NCI-H2196 (cell line): ENCODE measurements at regions not wholly inside any gene's neighbourhood (a gene's known extent, or its start where the extent isn't known, plus 50 kb on each side); places are given as distances from the start of the nearest gene placed in this dataset.

Source experiments
- DNase-seq: peaks from one replicate; lab custom pipeline; 2025; ENCODE audit not compliant: unreplicated experiment; lab: John Stamatoyannopoulos, UW

DNA sequence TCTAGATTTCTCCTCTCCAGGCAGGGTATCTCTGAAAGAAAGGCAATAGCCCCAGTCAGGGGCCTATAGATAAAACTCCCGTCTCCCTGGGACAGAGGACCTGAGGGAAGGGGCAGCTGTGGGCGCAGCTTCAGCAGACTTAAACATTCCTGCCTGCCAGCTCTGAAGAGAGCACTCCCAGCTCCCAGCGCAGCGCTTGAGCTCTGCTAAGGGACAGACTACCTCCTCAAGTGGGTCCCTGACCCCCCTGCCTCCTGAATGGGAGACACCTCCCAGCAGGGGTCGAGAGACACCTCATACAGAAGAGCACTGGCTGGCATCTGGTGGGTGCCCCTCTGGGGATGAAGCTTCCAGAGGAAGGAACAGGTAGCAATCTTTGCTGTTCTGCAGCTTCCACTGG, 556.9 kb downstream of the EPM2A start:
- no peak for DNase-seq

DNA sequence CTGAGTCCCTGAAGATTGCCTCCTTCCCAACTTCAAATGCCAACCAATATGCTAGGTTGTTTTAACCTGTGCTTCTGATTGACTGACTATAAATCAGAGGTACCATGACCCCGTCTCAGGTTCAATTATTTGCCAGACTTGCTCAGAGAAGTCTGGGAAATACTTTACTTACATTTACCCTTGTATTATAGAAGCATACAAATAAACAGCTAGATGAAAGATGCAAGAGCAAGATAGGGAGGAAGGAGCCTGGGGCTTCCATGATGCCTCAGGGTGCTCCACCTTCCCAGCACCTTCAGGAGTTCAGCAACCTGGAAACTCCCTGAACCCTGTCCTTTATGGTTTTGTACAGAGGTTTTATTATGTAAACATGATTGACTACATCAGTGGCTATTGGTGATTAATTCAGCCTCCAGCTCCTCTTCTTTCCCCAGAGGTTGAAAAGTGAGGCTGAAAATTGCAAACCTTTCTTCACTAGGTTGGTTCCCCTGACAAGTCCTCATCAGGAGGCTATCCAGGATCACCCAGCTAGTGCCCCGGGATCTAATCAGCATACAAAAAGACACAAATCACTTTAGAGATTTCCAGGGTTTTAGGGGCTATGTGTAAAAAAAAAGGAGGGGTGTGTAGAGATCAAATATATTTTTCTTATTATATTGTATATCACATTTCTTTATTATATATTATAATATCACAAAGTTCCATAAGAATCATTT, 547.7 kb downstream of the EPM2A start:
- DNase-seq: no peak

DNA sequence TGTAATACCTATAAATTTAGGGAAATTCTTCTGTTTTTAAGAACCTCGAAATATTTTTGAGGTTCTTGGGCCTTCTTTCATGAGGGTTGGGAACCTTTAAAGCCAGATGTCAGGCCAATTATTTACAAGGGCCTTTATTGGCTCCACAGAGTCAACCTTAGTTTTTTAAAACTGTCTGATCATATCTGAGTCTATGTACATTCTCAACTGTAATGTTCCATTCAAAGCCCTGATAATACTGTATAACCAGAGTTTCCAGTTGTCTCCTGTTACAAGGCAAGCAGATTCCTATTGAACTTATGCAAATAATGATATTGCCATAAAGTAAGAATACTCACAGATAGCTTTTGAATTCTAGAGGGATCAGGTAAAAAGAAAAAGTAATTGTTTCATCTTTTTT, 545.5 kb downstream of the EPM2A start:
- peak; percentile 56 for DNase-seq

DNA sequence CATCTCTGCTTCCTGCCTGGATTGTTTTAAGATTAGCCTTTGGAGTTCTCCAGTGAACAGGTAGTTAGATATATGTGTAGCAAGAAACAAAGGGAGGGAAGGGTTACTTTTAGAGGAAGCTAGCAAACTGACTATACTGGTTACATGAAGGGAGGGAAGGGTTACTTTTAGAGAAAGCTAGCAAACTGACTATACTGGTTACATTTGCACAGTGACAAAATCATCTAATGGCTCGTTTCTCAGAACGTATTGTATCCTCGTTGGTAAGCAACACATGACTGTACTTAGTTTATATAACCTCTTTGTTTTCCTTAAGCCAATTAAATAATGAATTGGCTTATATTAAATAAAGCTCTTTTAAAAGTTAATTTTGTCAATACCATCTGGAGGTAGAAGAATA, 540.9 kb downstream of the EPM2A start:
- no peak for DNase-seq

DNA sequence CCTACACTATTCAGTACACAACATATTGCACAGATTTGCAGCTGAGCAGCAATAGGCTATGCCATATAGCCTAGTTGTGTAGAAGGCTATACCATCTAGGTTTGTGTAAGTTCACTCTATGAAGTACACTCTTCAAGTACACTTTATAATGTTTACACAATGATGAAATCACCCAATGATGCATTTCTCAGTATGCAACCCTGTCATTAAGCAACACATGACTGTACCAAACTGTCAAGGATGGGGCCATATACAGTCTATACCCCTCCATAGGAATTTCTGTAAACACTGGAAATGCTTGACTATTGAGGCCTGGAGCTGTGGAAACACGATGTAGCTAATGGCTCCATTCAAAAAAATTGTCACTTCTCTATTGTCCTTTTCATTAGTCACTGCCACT, 535.4 kb downstream of the EPM2A start:
- DNase-seq: peak; percentile 10

DNA sequence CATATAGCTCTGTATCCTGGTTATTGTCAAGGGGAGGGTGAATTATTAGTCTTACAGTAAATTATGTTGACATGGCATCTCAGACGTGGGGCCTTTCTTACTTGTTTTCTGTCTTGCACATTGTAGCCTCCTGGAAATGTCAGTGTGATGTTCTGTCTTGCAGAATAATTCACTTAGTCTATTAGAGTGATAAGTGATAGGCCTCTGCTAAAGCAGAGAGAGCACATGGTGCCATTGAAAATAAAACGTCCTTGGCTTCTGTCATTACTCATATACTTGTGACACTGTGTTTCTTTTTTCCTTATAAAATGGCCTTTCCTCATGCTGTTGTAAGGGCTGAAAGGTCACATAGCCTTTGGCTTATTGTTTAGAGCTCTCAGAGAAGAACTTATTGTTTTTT, 531.0 kb downstream of the EPM2A start:
- DNase-seq: no peak

DNA sequence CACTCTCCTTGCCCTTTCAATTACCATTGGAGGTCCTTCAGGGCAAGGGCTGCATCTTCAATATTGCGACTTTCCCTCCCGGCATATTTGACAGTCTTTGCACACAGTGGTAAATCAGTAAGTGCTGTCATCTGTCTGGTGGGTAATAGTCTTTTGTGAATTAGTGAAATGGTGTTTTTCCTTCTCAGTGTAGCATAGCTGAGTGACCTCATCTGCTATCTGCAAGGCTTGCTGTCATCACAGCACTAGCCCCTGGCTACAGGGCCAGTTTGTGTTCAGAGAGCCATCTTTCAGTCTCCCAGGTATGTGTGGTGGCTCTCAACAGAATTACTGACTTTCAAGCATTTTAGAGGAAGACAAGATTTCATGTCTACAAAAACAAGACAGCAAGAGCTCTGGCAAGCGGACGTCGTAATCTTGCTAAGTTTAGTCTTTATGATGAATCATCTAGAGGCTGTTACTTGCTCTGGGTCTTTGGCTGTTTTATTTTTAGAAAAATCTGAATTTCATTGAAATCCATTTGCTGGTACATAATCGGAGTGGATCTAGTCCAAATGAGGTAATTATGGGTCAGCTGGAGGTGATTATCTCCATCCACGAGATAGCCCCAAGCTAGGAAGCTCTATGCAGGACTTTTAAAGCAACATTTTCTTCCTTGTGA, 528.9 kb downstream of the EPM2A start:
- DNase-seq: no peak

DNA sequence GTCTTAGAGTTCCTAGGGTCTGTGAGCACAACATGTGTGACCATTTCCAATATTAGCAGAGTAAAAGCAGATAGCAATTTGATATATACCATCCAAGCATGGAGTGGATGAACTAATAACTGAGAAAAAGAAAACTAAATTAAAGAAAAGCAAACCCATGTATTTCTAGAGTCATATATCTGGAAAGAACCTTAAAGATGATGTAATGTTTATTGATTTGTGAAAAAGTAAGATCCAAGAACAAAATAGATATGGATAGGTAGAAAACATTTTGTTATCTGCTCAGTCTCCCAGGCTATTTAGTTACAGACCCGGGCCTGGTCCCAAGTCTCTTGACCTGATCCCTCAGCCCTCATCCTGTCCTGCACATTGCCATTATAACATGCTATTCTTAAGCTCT, 526.8 kb downstream of the EPM2A start:
- DNase-seq: no peak

DNA sequence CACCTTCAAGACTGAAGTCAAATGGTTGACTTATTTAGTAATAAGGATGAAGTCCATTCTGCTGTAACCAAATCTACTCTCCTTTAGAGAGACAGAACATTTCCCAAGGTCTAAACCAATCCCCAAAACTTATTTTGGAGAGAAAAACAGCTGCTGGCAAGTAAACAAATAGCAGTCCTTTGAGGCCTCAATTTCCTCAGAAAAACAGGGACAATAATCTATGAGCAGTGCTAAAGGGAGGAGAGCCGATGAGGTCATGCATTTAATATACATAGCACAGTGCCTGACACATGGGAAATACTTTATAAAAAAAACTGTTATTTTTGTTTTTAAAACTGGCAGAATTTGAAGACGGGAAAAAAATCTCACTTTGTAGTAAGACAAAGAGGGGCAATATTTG, 526.0 kb downstream of the EPM2A start:
- no peak for DNase-seq

DNA sequence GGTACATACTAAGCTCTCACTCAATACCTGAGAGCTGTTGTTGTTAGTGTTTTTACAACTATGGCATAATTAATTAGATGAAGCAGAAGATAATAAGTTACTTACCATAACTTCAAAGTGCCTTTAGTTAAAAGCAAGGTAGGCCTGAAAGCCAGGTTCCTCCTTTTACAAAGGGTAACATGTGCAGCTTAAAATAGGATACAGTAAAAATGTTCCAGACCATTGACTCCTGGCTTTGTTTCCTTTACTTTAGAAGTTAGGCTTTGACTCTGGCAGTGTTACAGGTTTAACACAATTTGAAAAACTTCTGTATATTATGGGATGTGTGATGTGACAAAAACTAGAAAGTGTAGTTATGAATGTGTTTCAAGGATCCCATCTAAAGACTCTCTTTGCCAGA, 522.5 kb downstream of the EPM2A start:
- DNase-seq: no peak

DNA sequence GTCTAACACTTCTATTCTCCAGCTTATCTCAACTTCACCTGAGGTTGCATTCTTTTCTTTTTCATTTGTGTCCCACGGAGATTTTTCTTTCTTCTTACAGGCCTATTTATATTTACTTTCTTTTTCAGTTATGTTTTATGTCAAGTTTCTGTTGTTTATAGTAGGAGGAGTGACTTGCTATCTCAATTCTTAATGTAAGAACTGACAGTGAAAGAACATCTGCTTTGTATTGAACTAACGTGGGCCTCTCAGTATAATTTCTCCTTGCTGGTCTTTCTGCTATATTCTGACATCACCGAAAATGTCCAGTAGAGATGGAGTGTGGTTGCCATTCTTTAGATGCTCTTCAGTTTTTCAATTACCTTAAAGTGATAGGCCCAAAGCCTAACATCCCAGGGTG, 521.7 kb downstream of the EPM2A start:
- DNase-seq: no peak

DNA sequence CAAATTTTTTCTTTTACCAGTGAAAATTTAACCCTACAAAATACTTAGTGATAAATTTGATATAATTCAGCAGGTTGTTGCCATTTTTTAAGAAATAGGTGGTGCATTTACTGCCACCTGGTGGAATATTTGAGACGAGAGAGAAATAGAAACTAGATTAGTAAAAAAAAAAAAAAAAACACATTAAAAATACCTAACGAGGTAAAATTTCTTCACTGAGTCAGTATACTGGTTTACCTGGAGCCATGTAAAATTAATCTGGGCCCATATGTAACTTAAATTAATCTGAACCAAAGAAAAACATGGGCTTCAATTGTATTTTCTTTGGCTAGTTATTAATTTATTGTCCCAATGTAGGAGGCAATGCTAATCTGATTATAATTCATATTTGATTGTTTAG, 520.8 kb downstream of the EPM2A start:
- DNase-seq: peak; percentile 46

DNA sequence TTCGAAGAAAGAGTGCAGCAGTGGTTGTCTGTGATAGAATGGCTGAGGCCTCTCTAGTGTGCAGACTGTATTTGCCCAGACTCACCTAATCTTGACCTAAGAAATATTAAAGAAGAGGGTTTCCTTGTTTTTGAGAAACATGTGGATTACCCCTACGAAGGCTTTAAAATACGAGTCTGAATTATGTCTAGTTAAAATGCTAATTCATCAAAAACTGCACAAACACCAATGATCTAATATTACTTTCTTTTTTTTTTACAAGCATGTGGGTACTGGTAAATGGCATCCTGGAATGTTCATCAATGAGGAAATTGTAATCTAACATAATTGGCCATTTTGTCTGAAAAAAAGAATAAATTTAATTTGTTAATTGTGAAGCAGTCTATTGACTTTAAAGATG, 510.9 kb downstream of the EPM2A start:
- DNase-seq: no peak

DNA sequence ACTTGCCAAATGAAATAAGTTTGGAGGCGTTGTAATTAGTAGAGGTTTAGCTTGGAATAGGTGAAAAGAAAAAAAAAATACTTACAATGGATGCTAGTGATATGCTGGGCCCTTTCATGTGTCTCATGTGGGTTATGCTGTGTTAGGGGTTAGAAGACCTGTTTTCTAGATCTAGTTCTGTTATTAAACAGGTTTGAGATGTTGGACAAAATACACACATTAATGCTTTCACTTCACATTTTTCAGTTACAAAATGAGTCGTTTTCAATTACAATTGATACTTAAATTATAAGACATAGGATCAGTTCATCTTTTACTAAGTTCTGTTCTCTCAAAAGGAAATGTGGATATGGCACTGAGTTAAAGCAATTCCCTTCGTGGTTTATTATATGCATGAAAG, 509.8 kb downstream of the EPM2A start:
- no peak for DNase-seq

DNA sequence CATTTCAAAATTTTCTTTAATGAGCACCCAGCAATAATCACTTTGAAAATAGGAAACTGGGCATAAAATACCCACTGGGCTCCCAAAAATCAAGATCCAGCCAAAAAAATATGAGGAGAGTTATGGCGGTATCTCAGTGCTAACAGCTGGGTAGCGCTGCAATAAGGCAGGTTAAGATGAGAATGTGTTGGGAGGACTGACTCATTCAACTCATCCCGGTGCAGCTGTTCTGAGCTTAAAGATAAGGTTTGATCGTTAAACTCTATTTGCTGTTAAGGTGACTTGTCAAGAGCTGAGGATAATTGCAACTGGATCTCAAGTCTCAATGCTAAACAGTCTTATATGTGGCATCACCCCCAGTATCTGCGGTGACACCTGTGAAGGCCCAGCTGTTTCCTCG, 507.7 kb downstream of the EPM2A start:
- DNase-seq: no peak

DNA sequence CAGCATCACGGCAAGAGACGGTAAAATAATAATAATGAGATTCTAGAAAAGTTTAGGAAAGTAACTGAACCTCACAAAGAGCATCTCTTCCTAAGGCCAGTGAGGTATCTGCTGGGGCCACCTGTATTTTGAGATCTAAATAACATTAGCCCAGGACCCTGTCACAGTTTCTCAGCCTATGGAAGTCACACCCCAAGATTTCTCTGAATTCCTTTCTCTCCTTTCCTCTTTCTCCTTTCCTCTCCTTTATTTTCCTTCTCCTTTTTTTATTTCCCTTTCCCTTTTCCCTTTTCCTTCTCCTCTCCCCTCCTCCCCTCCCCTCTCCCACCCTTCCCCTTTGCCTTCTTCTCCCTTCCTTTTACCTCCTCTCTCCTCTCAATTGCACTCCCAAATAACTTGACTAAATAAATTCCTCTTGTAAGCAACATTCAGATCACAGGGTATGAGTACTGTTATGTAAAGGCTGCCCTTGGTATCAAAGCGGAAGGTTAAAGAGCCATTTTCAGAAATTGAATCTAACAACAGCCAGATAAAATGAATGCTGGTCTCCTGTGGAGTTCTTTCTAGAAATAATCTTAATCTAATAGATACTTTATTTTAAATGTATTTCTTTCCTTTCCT, 506.2 kb downstream of the EPM2A start:
- DNase-seq: no peak

DNA sequence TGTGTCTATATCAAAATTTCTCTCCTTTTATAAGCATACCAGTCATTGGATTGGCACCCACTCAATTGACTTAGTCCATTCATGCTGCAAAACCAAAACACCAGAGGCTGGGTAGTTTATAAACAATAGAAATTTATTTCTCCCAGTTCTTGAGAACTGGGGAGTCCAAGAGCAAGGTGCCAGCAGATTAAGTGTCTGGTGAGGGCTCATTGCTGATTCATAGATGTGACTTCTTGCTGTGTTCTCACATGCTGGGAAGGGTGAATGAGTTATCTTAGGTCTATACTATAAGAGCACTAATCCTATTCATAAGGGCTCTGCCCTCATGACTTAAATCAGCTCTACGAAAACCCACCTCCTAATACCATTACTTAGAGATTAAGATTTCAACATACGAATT, 501.4 kb downstream of the EPM2A start:
- DNase-seq: no peak

DNA sequence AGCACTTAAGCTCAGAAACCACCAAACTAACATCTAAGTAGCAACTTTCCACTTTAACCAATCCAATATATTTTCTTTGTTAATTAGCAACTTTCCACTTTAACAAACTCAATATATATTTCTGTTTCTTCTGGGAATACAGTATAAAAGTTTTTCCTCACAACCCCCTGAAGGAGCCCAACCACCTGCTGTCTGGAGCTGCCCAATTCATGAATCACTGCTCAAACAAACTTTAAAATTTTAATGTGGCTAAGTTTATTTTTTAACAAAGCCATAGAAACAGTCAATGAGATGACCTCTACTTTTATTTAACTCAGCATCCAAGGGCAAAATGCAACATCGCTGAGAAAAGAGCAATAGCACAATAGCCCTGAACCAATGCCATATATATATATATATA, 500.1 kb downstream of the EPM2A start:
- no peak for DNase-seq

DNA sequence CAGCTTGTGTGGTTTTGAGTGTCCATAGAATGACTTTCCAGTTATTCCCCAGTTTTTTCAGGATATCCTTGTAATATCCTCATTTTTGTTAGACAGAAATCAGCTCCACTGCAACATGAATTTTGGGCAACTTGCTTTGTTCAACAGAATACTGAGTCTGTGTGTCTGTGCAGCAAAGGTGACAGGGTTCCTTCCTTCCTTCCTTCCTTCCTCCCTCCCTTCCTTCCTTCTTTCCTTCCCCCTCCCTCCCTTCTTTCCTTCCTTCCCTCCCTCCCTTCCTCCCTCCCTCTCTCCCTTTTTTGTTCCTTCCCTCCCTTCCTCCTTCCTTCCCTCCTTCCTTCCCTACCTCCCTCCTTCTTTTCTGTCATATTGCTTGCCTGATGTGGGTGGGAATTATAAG, 496.5 kb downstream of the EPM2A start:
- no peak for DNase-seq

DNA sequence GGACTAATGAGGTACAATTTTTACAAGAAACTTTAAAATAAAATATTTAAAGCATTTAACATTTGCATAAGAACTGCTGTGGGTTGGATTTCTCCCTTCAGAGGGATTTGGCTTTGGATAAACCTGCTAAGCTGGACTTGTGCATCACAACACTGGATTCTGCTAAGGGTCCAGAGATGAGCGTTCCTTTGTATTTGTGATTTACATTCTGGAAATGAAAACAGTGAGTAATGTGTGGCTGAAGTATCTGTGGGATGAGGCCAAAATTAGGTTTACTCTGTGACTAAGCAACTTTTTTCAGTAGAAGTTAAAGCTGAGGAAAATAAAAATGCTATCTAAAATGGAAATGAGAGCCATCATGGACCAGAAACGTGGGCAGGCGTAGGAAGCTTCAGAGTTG, 494.3 kb downstream of the EPM2A start:
- no peak for DNase-seq

DNA sequence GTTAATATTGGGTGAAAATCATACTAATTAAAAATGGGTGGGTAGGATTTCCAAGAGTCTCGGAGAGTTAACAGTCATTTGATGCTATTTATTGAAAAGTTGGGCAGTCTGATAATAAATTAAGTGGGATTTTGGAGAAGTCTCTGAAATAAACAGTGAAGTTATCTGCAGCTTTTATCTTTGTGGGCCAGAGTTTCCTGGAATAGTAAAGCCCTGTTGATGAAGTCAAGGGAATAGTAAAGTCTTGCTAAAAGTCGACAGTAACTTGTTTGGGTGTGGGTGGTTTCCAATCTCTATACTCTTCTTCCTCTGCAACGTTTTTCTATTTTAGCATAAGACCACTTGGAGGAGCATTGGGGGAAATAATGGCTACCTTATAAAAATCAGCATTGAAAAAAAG, 493.6 kb downstream of the EPM2A start:
- DNase-seq: no peak

DNA sequence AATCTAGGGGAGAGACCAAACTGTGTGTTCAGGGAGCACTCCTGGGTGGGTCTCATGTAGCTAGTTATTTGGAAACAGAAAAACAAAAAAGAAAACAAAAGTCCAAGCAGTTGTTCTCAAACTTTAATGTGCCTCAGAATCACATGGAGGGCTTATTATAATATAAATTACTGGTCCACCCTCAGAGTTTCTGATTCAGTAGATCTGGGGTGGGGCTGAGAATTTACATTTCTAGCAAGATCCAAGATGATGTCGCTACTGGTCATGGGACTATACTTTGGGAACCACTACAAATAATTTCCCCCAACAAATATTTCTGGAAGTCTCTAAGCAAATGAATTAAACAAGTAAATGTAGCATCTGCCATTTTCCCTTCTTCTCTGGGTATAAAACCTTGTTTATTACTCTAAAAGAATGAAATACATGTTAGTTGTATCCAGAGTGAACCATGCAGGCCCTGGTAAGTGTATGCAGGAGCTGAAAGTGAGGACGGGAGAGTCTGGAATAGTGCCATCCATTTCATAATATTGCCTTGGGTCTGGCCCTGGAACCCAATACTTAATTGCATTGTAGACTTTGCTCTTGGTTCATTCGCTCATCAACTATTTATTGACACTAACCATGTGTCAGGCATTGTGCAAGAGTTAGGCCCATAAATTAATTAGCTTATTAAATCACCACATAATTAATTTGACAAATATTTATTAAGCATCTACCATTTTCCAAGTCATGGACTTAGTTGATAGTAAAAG, 490.8 kb downstream of the EPM2A start:
- DNase-seq: no peak
